B cell (primary cell): ENCODE measurements at regions not wholly inside any gene's neighbourhood (a gene's known extent, or its start where the extent isn't known, plus 50 kb on each side); places are given as distances from the start of the nearest gene placed in this dataset.

Source experiments
- ATAC-seq: fragments of 200-7000 bp; cut with Tn5 transposase; one replicate; pipeline ENCODE4 v1.10.0; 2021; ENCODE audit warnings: low read depth, mild to moderate bottlenecking, moderate number of reproducible peaks, moderate library complexity
- CTCF ChIA-PET: fragments of 350-600 bp; sonication (Branson Sonifier 250); formaldehyde crosslinking; loops from one replicate; lab custom pipeline; 2021; ENCODE audit warnings: antibody characterized with exemption, inconsistent platforms; lab: Charles Lee
- POLR2A ChIA-PET: fragments of 350-600 bp; sonication (Branson Sonifier 250); formaldehyde crosslinking; loops from one replicate; lab custom pipeline; 2021; ENCODE audit warnings: antibody characterized with exemption; lab: Charles Lee
- DNase-seq: peaks from one replicate; pipeline ENCODE4 v3.0.0; 2013
- H2AFZ ChIP-seq: 2 replicates; pipeline ENCODE4 v1.6.1; 2012; ENCODE audit warnings: mild to moderate bottlenecking, low read depth, low read length; ENCODE audit not compliant: insufficient read depth, poor library complexity, severe bottlenecking
- H3K27ac ChIP-seq, 2 donors: 1 replicate in 1 of 2; 2 replicates in 1 of 2; pipeline ENCODE4 v1.5.1; 2012 to 2013; ENCODE audit warnings: low read length in 2 of 2, mild to moderate bottlenecking in 2 of 2, moderate library complexity in 1 of 2
- H3K27me3 ChIP-seq, 4 experiments: fragments of 200-600 bp in 1 of 4; sonication (generic) in 1 of 4; replicated peaks in 1 of 4; 1 replicate in 2 of 4; 2 replicates in 2 of 4; pipeline versions ENCODE4 v1.6.1 to v1.7.0; 2013 to 2016; ENCODE audit warnings: low read length in 3 of 4, mild to moderate bottlenecking in 2 of 4, mixed read lengths in 1 of 4, moderate library complexity in 1 of 4; ENCODE audit not compliant: insufficient read depth in 4 of 4, control insufficient read depth in 3 of 4; ENCODE audit errors: control extremely low read depth in 1 of 4
- H3K36me3 ChIP-seq, 2 experiments: replicated peaks in 1 of 2; 1 replicate in 1 of 2; 2 replicates in 1 of 2; pipeline versions ENCODE4 v1.6.1 to v1.7.1; 2013; ENCODE audit warnings: low read length in 1 of 2; ENCODE audit not compliant: insufficient read depth in 2 of 2, control insufficient read depth in 1 of 2; ENCODE audit errors: control extremely low read depth in 1 of 2, extremely low read depth in 1 of 2
- H3K4me1 ChIP-seq, 2 donors: fragments of 200-600 bp in 1 of 2; sonication (generic) in 1 of 2; 1 replicate in 1 of 2; 2 replicates in 1 of 2; pipeline versions ENCODE4 v1.5.1 to v1.6.1; 2013 to 2017; ENCODE audit warnings: low read length in 2 of 2; ENCODE audit not compliant: control insufficient read depth in 2 of 2, insufficient read depth in 2 of 2
- H3K4me2 ChIP-seq: replicated peaks from 2 replicates; pipeline ENCODE3; 2012; ENCODE audit warnings: mild to moderate bottlenecking, low read depth, low read length; ENCODE audit not compliant: poor library complexity, severe bottlenecking
- H3K4me3 ChIP-seq, 5 experiments: fragments of 200-600 bp in 1 of 5; sonication (generic) in 1 of 5; 1 replicate in 3 of 5; 2 replicates in 2 of 5; pipeline versions ENCODE4 v1.5.1 to v1.7.0; 2011 to 2016; ENCODE audit warnings: low read length in 4 of 5, mild to moderate bottlenecking in 4 of 5, low read depth in 2 of 5, control low read depth in 1 of 5, moderate library complexity in 1 of 5; ENCODE audit not compliant: insufficient read depth in 1 of 5; ENCODE audit errors: control extremely low read depth in 1 of 5, extremely low read depth in 1 of 5
- H3K79me2 ChIP-seq: fragments of 200-600 bp; sonication (generic); one replicate; pipeline ENCODE4 v1.6.0; 2016; ENCODE audit warnings: low read length; ENCODE audit not compliant: control insufficient read depth, insufficient read depth
- H3K9ac ChIP-seq: fragments of 200-600 bp; sonication (generic); 2 replicates; pipeline ENCODE4 v1.6.1; 2017; ENCODE audit warnings: mild to moderate bottlenecking, low read length, moderate library complexity
- H3K9me3 ChIP-seq, 3 donors: one replicate each; pipeline versions ENCODE4 v1.6.1 to v1.7.1; 2013; ENCODE audit warnings: low read length in 2 of 3; ENCODE audit not compliant: control insufficient read depth in 2 of 3, insufficient read depth in 1 of 3; ENCODE audit errors: control extremely low read depth in 1 of 3
- H4K20me1 ChIP-seq: 2 replicates; pipeline ENCODE4 v1.6.0; 2012; ENCODE audit warnings: mild to moderate bottlenecking, low read length; ENCODE audit not compliant: insufficient read depth, control insufficient read depth, poor library complexity, severe bottlenecking
- H3K27ac Mint-ChIP-seq: one replicate; pipeline ENCODE4 v1.8.0; 2021; ENCODE audit warnings: mixed read lengths
- H3K27me3 Mint-ChIP-seq: one replicate; pipeline ENCODE4 v1.8.0; 2021; ENCODE audit warnings: mixed read lengths
- H3K4me1 Mint-ChIP-seq: one replicate; pipeline ENCODE4 v1.8.0; 2021; ENCODE audit warnings: mixed read lengths
- H3K4me3 Mint-ChIP-seq: one replicate; pipeline ENCODE4 v1.8.0; 2021; ENCODE audit warnings: mixed read lengths
- H3K9me3 Mint-ChIP-seq: one replicate; pipeline ENCODE4 v1.8.0; 2022; ENCODE audit warnings: mixed read lengths; ENCODE audit not compliant: insufficient read depth
- EZH2 ChIP-seq: IDR thresholded peaks from 2 replicates; pipeline ENCODE4 v1.6.1; 2012; ENCODE audit warnings: borderline replicate concordance, low read depth, mild to moderate bottlenecking, moderate library complexity, low read length; ENCODE audit not compliant: insufficient read depth, poor library complexity, severe bottlenecking
- WGBS: methylation state at CpG from one replicate; pipeline ENCODE4 v1.1.5; 2013; ENCODE audit warnings: missing lambda C conversion rate; ENCODE audit not compliant: insufficient coverage; 5-methylcytosine and 5-hydroxymethylcytosine counted together
- intact Hi-C: fragments of 100-400 bp; cut with micrococcal nuclease; formaldehyde crosslinking; loops from one replicate; pipeline ENCODE4 v1.10.0; 2022
- TF ChIP-seq, protein P1 (sequence below): fragments of 200-600 bp; IDR thresholded peaks from one replicate; pipeline ENCODE4 v1.8.0; 2022; ENCODE audit warnings: antibody characterized with exemption, mild to moderate bottlenecking

DNA sequence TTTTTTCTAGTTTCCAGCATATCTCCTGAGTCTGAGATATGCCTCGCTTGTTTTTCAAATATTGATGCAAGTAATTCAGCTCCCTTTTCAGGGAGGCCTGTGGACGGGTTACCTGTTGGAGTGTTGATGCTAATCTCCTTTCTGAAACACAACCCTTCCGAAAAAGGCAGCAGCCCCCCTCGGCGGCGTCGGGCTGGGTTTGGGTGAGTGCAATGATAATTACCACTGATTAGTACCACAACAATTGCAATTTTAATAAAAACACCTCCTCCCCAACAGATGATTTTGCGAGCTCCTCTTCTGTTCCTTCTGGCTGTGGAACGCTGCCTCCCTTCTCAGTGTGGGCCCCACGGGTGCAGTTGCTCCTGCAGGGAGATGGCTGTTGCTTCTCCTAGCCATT lies 66.3 kb downstream of the PTGR3 start:
- Mint-ChIP-seq H3K9me3 (peaks cover 15% of the 10 kb centered on the region), H3K27me3 (no peaks in the 10 kb centered on the region), H3K4me1 (no peaks in the 10 kb centered on the region), H3K4me3 (no peak overlapping the region), H3K27ac (no peak overlapping the region)
- Histone ChIP-seq H3K4me2 (no peak overlapping the region), H4K20me1 (no peaks in the 10 kb centered on the region), H3K36me3 (no peaks in the 10 kb centered on the region), H3K9ac (no peak overlapping the region), H3K79me2 (no peaks in the 10 kb centered on the region), H2AFZ (no peak overlapping the region), H3K9me3 (peaks cover 1 to 9% (median 6%) of the 10 kb centered on the region in 3 donors), H3K27ac (no peak overlapping the region), H3K4me3 (no peak overlapping the region), H3K27me3 (no peaks in the 10 kb centered on the region), H3K4me1 (no peaks in the 10 kb centered on the region)
- WGBS: 95% methylated on average over 3 of the region's 10 CpGs
- DNase-seq (no peak), ATAC-seq (no peak)
- intact Hi-C loops: no loop called here
- TF ChIP-seq, protein P1, sequence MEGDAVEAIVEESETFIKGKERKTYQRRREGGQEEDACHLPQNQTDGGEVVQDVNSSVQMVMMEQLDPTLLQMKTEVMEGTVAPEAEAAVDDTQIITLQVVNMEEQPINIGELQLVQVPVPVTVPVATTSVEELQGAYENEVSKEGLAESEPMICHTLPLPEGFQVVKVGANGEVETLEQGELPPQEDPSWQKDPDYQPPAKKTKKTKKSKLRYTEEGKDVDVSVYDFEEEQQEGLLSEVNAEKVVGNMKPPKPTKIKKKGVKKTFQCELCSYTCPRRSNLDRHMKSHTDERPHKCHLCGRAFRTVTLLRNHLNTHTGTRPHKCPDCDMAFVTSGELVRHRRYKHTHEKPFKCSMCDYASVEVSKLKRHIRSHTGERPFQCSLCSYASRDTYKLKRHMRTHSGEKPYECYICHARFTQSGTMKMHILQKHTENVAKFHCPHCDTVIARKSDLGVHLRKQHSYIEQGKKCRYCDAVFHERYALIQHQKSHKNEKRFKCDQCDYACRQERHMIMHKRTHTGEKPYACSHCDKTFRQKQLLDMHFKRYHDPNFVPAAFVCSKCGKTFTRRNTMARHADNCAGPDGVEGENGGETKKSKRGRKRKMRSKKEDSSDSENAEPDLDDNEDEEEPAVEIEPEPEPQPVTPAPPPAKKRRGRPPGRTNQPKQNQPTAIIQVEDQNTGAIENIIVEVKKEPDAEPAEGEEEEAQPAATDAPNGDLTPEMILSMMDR: no peak
- TF ChIP-seq EZH2: no peak
- CTCF ChIA-PET: no interaction called here
- POLR2A ChIA-PET: no interaction called here

DNA sequence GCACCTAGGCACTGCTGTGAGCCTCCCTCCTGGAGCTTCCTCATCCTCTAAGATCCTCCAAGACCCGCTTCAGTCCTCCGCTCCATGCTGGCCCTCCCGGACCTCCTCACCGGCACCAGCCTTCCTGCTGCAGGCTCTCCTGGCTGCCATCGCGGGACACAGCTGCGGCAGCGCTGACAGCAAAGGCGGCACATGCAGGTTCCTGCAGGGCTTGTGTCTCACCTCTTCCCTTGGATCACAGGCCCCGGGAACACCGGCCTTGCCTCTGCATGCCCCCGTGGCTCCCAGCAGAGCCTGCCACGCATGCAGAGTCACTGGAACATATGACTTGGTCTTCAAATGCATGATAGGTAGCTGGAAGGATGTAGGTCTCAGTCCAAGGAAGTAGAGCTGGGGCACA lies 67.2 kb downstream of the PTGR3 start:
- DNase-seq (no peak), ATAC-seq (no peak)
- no peak overlapping the region for H3K9ac ChIP-seq
- no peak overlapping the region for H3K27ac ChIP-seq
- Mint-ChIP-seq H3K27ac (no peak overlapping the region), H3K9me3 (peaks cover 15% of the 10 kb centered on the region), H3K4me3 (no peak overlapping the region), H3K27me3 (no peaks in the 10 kb centered on the region), H3K4me1 (no peaks in the 10 kb centered on the region)
- H3K9me3 ChIP-seq: peaks cover 1 to 7% (median 6%) of the 10 kb centered on the region in 3 donors
- H3K36me3 ChIP-seq: no peaks in the 10 kb centered on the region
- 98% methylated on average over 13 of the region's 13 CpGs for WGBS
- no peaks in the 10 kb centered on the region for H3K79me2 ChIP-seq
- intact Hi-C loops: no loop called here
- ChIA-PET CTCF (no interaction called here), POLR2A (no interaction called here)
- no peaks in the 10 kb centered on the region for H4K20me1 ChIP-seq
- H2AFZ ChIP-seq: no peak overlapping the region
- TF ChIP-seq, protein P1: no peak
- no peak for TF ChIP-seq EZH2
- no peak overlapping the region for H3K4me3 ChIP-seq
- no peaks in the 10 kb centered on the region for H3K4me1 ChIP-seq
- no peak overlapping the region for H3K4me2 ChIP-seq
- H3K27me3 ChIP-seq: no peaks in the 10 kb centered on the region
